ENCODE measurements at regions not wholly inside any gene's neighbourhood (a gene's known extent, or its start where the extent isn't known, plus 50 kb on each side); places are given as distances from the start of the nearest gene placed in this dataset.
"Not testable (repeated sequence)": the region's sequence is repeated elsewhere in the genome, so short reads cannot be mapped to it uniquely, and the experiment has no call there.

DNA sequence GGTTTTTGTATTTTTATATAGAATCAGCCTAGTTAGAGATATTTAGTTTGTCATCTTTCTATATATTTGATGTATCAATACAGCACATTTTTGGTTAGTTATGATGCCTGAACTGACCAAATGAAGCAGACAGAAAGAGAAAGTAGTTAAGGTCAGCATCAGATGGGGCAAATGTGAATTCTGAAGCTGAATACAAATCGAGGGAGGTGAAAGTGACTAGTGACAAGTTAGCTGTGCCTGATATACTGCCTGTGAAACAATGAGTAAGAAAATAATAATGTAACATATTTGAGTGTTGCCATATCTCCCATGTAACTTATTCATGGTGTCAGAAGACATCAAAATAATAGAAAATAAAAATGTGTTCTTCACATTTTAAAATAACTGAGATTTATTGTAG, 680.3 kb upstream of the SEMA6D start:
- Histone ChIP-seq H3K9me3 (no peaks in the 10 kb centered on the region), H3K4me1 (no peaks in the 10 kb centered on the region), H3K27ac (no peak overlapping the region), H3K36me3 (no peaks in the 10 kb centered on the region), H3K27me3 (no peaks in the 10 kb centered on the region), H3K4me3 (no peak overlapping the region)
- intact Hi-C loops (cut with DNase I; ENCODE audit: low total_unique reads), result no loop called here
- no peak for TF ChIP-seq POLR2A (IDR thresholded peaks at IDR 0.05)
- TF ChIP-seq, protein P1, sequence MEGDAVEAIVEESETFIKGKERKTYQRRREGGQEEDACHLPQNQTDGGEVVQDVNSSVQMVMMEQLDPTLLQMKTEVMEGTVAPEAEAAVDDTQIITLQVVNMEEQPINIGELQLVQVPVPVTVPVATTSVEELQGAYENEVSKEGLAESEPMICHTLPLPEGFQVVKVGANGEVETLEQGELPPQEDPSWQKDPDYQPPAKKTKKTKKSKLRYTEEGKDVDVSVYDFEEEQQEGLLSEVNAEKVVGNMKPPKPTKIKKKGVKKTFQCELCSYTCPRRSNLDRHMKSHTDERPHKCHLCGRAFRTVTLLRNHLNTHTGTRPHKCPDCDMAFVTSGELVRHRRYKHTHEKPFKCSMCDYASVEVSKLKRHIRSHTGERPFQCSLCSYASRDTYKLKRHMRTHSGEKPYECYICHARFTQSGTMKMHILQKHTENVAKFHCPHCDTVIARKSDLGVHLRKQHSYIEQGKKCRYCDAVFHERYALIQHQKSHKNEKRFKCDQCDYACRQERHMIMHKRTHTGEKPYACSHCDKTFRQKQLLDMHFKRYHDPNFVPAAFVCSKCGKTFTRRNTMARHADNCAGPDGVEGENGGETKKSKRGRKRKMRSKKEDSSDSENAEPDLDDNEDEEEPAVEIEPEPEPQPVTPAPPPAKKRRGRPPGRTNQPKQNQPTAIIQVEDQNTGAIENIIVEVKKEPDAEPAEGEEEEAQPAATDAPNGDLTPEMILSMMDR (IDR thresholded peaks at IDR 0.05), result no peak
- DNase-seq, result no peak

DNA sequence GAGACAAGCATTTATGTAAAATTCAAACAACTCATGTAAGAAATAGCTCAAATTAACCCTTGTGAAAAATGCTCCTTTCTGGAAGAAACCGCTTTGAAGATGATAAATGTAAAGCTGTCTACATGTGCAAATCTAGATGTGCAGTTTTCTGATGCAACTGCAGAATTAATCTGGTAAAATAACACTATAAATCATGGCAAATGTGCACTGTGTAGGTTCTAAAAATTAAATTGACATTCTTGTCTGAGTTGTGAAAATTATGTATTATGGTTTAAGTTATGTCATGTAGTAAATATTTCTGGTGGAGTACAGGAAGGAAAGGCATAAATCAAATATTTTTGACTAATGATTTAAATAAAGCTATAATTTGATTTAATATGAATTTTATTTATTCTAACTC, 678.1 kb upstream of the SEMA6D start:
- no peaks in the 10 kb centered on the region for H3K36me3 ChIP-seq
- no peak for DNase-seq
- TF ChIP-seq, protein P1 (IDR thresholded peaks at IDR 0.05), result no peak
- no peak for TF ChIP-seq POLR2A (IDR thresholded peaks at IDR 0.05)
- no peaks in the 10 kb centered on the region for H3K4me1 ChIP-seq
- H3K9me3 ChIP-seq, result no peaks in the 10 kb centered on the region
- H3K4me3 ChIP-seq, result no peak overlapping the region
- H3K27ac ChIP-seq, result no peak overlapping the region
- H3K27me3 ChIP-seq, result no peaks in the 10 kb centered on the region
- intact Hi-C loops (cut with DNase I; ENCODE audit: low total_unique reads), result no loop called here

DNA sequence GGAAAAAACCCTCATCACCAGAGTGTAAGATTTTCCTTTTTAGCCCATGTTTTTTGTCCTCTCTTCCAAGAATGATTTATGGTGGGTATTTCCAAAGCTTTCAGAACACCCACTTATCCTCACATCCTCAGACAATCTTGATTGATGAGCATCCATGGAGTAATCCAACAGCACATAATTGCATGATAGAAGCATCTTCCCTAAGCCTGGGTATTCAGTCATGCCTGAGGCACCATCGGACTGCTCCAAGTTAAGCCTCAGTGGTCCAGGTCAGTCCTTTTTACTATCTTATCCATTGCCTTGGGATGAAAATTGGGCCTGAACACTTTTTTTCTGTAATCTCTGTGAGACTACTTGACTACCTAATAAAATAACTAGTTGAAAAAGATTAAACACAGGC, 676.0 kb upstream of the SEMA6D start:
- DNase-seq, result no peak
- intact Hi-C loops (cut with DNase I; ENCODE audit: low total_unique reads), result no loop called here
- TF ChIP-seq, protein P1 (IDR thresholded peaks at IDR 0.05), result no peak
- TF ChIP-seq POLR2A (IDR thresholded peaks at IDR 0.05), result no peak
- Histone ChIP-seq H3K36me3 (no peaks in the 10 kb centered on the region), H3K9me3 (no peaks in the 10 kb centered on the region), H3K4me1 (no peaks in the 10 kb centered on the region), H3K27ac (no peak overlapping the region), H3K27me3 (no peaks in the 10 kb centered on the region), H3K4me3 (no peak overlapping the region)

DNA sequence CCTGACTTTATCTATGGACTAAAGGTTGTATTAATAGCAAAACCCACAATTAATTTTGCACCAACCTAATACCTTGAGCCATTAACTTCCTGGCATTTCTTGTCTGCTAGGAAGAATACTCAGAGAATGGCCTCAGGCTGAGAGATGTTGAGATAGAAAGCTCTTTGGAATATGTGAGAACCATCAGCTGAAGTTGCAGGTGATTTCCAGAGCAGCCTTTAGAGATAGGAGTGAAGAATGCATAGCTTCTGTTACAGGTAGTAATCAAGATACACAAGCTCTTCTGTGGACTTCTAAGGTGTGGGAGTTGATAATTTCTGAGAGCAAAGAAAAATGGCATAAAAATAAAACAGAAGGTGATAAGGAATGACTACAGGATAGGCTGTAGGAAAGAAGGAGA, 669.3 kb upstream of the SEMA6D start:
- H3K27ac ChIP-seq; H3K9me3 ChIP-seq; H3K4me1 ChIP-seq; H3K36me3 ChIP-seq; DNase-seq; H3K4me3 ChIP-seq; intact Hi-C loops (cut with DNase I; ENCODE audit: low total_unique reads); H3K27me3 ChIP-seq: not testable (repeated sequence)

DNA sequence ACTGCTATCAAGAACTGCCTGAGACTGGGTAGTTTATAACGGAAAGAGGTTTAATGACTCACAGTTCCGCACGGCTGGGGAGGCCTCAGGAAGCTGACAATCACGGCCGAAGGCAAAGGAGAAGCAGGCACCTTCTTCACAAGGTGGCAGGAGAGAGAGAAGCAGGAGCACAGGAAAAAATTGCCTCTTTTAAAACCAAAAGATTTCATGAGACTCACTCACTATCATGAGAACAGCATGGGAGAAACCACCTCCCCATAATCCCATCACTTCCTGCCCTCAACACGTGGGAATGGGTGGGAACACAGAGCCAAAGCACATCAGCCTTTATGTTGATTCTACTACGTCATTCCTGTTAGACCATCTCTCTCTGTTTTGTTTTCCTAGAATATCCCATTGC, 650.9 kb upstream of the SEMA6D start:
- intact Hi-C loops (cut with DNase I; ENCODE audit: low total_unique reads), result no loop called here
- TF ChIP-seq POLR2A (IDR thresholded peaks at IDR 0.05), result no peak
- TF ChIP-seq, protein P1 (IDR thresholded peaks at IDR 0.05), result no peak

DNA sequence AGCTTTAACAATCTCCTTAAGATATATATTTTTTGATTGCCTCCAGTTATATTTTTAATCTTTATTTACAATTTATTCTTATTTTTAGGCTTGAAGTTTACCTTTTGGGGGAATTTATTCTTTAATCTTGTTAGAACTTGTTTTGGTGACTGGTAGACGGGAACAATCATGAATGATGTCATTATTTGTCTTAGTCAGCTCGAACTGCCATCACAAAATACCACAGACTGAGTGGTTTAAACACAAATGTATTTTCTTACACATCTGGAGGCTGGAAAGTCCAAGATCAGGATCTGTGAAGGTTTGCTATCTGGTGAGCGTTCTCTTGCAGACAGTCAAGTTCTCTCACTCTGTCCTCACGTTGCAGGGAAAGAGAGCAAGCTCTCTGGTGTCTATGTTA, 639.5 kb upstream of the SEMA6D start:
- H3K4me3 ChIP-seq; H3K9me3 ChIP-seq; H3K36me3 ChIP-seq; DNase-seq; H3K4me1 ChIP-seq; H3K27me3 ChIP-seq; intact Hi-C loops (cut with DNase I; ENCODE audit: low total_unique reads); H3K27ac ChIP-seq: not testable (repeated sequence)

More for the DNA sequence above, 650.9 kb upstream of the SEMA6D start:
- Histone ChIP-seq H3K4me3 (no peak overlapping the region), H3K4me1 (no peaks in the 10 kb centered on the region), H3K36me3 (no peaks in the 10 kb centered on the region), H3K27ac (no peak overlapping the region), H3K27me3 (no peaks in the 10 kb centered on the region), H3K9me3 (no peaks in the 10 kb centered on the region)
- no peak for DNase-seq

All from uterus (tissue), 3 donors.